PC-9 (cell line): ENCODE measurements at regions not wholly inside any gene's neighbourhood (a gene's known extent, or its start where the extent isn't known, plus 50 kb on each side); places are given as distances from the start of the nearest gene placed in this dataset.

ENCODE experiments used
- CTCF ChIP-seq: fragments of 200-600 bp; sonication (generic); conservative IDR thresholded peaks from 2 replicates; pipeline ENCODE4 v1.6.1; 2017; ENCODE audit warnings: mixed run types, antibody characterized with exemption, mild to moderate bottlenecking, moderate library complexity
- EZH2 ChIP-seq: fragments of 200-600 bp; sonication (generic); IDR thresholded peaks from 2 replicates; pipeline ENCODE4 v1.8.0; 2017; ENCODE audit warnings: antibody characterized with exemption, low read depth

GRCh38 chr10:84896909-84897308 lies 568.5 kb downstream of the CCSER2 start:
- TF ChIP-seq EZH2 (no peak), CTCF (no peak)
